GM18868 (cell line): ENCODE measurements at regions not wholly inside any gene's neighbourhood (a gene's known extent, or its start where the extent isn't known, plus 50 kb on each side); places are given as distances from the start of the nearest gene placed in this dataset.
"Not testable (repeated sequence)": the region's sequence is repeated elsewhere in the genome, so short reads cannot be mapped to it uniquely, and the experiment has no call there.

ENCODE experiments used
- ATAC-seq: cut with Tn5 transposase; IDR thresholded peaks from one replicate; pipeline ENCODE4 v1.9.1; 2021; ENCODE audit warnings: mild to moderate bottlenecking, moderate library complexity; ENCODE audit not compliant: unreplicated experiment

DNA sequence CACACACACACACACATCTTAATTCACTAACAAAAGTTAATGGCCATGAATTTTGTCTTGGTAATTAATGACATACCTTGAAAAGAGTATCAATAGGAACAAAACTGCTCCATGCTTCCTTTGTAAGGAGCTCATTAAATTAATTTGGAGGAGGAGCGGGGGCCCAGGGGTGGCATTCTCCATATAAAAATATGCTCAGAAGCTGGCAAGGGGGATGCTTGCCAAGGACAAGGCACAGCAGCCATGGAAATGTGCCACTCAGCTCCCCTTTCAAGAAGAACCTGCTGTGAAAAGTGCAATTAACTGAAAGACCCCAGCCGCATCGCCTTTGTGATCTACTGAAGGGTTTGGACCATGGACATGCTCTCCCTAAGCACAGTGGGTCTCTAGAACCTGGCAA is 385.9 kb upstream of the API5 start:
- no peak for ATAC-seq

DNA sequence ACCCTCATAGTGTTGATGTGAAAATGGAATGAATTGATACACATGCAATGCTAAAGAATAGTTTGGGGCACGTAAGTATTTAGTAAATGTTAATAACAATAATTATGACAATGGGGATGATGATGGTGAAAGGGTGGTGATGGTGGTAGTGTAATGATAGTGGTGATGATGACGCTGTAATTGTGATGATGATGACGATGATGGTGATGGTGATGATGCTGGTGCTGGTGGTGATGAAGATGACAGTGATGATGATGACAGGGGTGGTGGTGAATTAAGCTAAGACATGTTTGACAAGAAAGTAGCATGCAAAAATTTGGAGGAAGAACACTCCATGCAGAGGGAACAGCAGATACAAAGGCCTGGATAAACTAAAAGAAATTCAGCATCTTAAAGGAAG is 364.4 kb upstream of the API5 start:
- no peak for ATAC-seq

DNA sequence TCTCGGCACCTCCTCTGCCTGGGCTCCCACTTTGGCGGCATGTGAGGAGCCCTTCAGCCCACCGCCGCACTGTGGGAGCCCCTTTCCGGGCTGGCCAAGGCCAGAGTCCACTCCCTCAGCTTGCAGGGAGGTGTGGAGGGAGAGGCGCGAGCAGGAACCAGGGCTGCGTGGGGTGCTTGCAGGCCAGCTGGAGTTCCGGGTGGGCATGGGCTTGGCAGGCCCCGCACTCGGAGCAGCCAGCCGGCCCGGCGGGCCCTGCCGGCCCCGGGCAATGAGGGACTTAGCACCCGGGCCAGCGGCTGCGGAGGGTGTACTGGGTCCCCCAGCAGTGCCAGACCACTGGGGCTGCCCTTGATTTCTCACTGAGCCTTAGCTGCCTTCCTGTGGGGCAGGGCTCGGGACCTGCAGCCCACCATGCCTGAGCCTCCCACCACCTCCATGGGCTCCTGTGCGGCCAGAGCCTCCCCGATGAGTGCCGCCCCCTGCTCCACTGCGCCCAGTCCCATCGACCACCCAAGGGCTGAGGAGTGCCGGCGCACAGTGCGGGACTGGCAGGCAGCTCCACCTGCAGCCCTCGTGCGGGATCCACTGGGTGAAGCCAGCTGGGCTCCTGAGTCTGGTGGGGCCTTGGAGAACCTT is 361.9 kb upstream of the API5 start:
- not testable (repeated sequence) for ATAC-seq

DNA sequence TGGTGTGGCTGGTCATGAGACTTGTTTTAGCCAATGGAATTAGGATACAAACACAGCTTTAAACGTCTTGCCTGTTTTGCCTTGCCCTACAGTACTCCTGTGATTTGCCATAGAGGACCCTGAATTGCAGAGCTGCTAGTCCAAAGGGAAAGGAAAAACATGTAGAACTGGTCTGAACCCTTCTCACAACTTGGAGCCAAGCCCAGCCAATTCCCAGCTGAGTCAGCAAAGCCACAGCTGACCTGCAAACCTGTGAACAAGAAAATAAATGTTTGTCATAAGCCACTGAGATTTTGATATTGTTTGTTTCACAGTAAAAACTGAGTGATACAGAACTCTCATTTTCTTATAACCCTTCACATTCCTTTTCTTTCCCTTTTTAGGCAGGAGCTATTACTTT is 360.5 kb upstream of the API5 start:
- no peak for ATAC-seq

DNA sequence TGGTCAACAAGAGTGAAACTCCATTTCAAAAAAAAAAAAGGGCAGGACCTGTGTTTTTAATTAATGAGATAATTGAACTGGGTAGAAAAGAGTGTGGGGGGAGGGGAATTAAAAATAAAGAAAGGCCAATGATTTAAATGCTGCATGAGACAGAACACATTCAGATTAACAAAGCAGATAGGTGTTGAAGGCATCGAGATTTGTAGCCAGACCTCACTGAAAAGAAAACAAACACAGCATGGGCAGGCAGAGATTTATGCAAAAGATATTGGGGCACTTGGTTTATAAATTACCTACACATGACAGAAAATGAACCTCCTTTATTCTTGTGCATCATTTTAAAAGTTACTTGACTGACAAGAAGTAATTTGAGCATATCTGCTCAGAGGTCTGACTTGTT is 354.0 kb upstream of the API5 start:
- ATAC-seq = no peak

DNA sequence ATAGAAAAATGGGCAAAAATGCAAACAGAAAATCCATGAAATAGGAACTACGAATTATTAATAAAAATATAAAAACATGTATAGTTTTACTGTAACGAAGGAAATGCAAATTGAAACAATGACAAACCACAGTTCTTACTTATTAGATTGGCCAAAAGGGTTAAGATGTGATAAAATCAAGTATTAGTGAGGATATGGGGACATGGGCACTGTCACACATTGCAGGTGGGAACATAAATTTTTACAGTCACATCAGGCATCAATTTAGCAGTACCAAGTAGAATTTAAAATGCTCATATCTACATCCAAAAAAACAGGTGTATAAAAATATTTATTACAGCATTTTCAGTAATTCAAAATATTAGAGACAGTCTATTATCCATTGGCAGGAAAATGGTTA is 353.2 kb upstream of the API5 start:
- no peak for ATAC-seq

DNA sequence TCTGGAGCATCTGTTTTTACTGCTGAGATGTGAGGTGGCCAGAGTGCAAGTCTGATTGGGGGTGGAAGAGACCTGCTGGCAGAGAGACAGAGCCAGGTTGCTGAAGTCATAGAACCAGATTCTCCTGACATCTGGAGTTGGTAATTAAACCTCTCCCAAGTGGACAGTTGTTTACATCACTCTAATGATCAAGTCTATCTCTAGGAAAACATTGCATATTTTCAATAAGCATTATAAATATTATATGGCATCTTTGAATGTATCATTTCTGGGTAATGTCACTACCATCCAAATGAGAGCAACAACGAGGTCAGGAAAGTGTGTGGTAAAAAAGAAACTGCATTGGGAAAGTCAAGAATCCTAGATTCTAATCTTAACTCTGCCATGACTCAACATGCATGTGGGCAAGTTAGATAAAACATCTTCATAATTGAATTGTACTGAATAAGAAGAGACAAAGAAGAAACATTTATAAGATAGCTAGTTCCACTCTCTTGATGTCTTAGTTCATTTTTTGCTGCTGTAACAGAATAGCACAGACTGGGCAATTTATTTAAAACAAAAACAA is 351.2 kb upstream of the API5 start:
- ATAC-seq = no peak

DNA sequence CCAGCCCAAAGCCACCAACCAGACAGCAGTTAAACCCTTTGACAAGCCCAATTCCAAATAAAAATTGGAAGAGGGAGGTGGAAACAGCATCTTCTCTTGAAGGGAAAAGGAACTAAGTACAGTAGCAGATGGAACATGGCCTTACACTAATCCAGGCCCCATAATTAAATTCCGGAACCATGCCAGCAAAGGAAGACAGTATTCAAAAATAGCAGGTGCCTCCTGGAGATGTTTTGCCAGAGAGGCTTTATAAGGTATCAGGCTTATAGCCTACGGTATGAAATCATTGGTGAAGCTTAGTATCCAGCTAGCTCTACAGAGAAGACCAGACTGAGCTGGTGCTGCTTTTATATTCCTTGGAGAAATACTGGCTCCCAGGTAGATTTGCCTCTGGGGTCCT is 344.1 kb upstream of the API5 start:
- no peak for ATAC-seq

DNA sequence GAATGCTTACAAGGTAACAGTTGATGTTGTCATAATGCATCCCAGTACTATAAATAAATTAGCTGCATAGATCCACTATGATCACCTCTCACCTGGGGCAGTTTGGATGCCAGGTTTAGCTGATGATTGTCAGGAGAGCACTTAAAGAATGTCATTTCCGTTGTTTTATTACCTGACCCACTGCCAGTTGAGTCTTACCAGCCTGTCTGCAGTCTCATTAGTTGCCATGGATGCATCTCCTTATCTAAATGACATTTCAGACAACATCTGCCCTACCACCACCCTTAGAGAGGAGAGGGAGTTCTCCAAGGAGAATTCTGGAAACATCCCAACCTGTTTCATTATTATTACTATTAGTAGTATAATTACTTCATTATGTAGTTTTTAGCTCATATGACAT is 339.1 kb upstream of the API5 start:
- ATAC-seq = no peak

DNA sequence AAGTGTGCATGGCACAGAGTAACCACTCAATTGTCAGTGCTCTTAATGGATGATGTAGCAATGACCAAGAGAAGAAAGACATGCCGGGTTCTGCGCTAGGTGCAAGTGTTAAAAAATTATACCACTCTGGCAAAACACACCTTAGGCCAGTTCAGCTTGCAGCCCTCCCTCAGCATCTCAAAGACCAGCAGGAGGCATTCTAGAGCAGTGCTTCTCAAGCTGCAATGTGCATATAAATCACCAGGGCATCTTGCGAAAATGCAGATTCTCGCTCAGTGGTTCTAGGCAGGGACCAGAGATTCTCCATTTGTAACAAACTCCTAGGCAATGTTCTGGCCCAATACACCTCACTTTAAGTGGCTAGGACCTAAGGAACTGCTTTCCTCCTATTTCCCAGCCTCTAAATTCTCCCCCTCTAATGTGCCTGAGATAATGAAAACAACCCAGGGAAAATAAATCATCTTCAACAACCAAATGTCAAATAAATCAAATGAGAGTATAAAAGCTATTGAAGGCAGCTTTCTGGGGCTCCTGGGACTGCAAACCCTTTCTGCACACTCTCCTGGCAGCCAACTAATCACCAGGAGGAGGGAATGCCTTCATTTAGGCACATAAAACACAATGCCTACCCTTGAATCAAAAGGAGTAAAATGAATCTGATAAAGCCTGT is 337.2 kb upstream of the API5 start:
- ATAC-seq = no peak

DNA sequence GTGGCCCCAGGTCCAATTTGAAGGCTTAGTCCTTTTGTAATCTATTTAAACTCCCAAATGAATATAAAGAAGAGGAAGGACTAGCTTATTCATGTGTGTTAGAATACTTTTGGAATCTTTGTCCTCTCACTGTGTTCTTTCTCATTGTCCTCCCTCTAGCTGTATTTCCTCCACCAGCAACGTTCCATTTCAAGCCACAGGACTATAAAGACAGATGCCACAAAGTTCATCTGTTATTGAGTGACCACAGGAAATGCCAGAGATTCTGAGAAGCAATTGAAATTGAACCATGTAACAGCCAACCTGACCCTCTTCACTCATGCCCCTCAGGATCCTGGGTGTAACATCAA is 336.6 kb upstream of the API5 start:
- no peak for ATAC-seq

DNA sequence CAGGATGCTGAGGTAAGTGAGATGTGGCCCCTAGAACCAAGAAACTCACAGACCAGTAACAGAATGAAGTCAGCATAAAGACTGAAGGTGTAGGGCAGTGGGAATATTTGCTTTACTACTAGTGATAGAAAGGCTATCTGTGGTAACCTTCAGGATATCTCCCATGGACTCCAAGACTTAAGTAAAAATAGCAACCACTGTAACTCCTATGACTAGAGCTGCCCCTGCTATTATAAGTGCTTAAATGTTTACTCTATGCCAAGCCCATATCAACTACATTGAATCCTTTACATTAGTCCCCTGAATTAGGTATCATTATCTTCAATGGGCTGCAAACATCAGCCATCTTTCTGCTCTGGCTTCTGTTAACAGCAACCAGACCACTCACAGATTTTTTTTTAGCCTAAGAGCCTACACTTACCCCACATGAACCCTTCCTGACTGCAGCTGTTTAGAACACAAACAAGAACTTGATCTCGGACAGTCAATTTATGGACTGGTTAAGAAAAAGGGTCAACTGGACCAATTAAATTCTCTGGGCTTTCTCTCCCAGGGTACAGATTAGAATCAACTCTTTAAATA is 335.1 kb upstream of the API5 start:
- ATAC-seq = no peak

DNA sequence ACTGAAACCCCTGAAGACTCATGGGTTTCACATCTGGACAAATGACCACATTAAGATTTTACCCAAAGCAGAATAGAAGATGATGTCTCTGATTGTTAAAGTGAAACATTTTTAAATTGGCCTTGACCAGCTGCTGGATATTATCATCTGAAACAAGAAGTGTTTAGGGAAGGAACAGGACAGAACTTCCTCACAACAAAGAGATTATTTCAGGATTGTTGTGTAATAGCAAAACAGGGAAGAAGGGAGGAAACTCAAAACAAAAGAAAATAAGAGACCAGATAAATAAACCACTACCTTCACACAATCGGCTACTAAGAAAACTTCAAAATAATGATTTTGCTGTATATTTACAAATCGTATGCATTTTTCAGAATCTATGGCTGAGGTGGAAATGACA is 319.2 kb upstream of the API5 start:
- no peak for ATAC-seq

DNA sequence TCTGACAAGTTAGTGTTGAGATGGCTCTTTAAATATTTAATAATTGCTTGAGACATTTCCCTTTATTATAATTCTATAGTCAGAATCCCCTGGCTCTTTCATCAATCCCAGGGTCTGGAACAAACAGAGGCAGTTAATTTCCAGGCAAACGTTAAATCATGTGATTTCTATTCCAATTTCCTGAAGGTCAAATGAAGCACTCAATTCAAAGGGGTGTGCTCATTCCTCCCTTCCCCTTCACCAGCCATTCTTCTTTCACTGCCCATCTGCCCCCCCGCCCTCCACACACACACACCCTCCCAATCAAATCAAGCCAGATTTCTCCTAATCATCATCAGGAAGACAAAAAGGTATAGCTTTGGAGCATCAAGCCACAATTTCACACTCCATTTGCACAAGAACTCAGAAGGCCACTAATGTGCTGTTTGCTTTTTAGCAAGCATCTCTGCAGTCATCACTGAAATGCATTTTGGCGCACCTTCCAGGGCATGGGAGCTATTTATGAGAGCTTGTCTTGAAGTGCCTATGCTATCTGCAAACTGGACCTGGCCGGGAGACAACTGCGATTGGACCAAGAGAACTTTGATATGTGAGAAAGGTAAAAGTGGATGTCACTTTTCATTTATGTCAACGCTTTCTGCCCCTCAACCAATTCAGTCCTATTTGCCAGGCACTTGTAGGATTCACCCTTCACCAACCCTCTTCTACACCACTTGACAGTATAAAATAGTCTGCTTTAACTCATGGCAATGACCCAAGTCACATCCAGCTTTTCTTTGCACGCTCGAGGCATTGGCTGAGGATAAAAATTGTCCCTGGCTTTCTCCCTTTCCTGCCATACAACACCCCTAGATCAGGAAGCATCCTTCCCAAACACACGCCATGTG is 315.1 kb upstream of the API5 start:
- no peak for ATAC-seq

DNA sequence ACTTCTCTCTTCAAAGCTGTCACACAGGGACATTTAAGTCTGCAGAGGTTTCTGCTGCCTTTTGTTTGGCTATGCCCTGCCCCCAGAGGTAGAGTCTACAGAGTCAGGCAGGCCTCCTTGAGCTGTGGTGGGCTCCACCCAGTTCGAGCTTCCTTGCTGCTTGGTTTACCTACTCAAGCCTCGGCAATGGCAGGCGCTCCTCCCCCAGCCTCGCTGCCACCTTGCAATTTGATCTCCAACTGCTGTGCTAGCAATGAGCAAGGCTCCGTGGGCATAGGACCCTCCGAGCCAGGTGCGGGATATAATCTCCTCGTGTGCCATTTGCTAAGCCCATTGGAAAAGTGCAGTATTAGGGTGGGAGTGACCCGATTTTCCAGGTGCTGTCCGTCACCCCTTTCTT is 306.9 kb upstream of the API5 start:
- ATAC-seq = not testable (repeated sequence)

DNA sequence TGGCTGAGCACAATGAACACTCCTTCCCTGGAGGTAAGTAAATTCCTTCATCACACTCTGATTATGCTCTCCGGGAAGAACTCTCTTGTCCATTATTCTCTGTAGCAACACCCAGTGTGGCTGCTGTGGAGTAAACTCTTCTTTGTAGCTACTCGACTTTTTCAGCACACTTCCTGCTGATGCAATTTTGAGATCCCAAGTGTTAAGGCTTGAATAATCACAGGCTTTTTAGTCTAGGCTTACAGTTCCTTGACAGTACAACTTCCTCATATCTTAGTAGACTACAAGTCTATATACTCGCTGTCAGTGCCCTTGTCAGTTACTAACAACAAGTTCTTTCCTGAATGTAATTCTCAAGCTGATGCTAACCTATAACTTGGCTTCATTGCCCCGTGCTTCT is 301.8 kb upstream of the API5 start:
- no peak for ATAC-seq

DNA sequence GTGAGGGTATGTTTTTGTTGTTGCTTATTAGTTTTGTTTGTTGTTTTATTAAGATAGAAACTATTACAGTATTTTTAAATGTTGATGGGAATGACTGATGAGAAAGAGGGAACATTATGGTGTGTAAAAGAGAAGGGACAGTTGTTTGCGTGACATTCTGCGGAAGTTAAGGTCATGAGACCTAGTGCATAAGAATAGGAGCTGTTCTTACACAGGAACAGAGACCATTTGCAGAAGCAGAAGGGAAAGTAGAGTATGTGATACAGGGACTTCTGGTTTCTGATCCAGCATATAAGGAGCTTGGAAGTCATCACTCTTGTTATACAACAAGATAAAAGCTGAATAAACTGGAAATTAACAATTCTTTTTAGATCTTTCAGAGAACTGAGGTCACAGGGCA is 299.2 kb upstream of the API5 start:
- no peak for ATAC-seq

DNA sequence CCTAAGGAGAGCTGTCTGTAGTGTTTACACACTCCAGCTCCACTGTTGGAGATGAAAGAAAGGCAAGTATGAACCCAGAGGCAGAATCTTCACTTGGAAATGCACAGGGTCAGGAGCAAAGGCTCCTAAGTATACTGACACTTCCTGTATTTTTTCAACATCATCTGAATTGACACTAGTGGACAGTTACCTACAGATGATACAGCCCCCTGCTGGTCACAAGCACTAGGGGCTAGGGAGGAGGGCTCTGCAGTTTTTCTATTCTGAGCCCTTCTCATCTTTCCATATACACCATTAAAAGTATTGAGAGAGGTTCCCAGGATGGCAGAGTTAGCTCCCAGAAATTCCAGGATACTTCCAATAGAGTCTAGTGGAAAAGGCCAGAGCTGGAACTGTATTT is 290.3 kb upstream of the API5 start:
- peak; percentile 86 for ATAC-seq

DNA sequence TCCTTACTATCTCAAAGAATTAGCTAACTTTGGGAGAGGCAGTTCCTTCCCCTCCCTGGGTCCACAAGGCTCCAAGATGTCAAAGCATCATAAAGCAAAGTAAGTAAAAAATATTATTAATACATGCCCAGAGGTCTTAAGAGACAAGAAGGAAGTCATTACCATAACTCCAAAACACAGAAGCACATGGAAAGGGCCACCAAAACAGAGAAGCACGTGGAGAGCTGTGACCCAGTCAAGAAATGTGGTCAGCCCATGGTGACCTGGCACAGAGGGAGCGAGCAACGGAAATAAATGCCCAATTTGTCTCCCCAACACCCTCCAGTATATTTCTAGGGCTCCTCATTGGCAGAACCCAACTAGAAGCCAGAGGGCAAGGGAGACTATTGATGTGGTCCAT is 277.5 kb upstream of the API5 start:
- ATAC-seq = no peak

DNA sequence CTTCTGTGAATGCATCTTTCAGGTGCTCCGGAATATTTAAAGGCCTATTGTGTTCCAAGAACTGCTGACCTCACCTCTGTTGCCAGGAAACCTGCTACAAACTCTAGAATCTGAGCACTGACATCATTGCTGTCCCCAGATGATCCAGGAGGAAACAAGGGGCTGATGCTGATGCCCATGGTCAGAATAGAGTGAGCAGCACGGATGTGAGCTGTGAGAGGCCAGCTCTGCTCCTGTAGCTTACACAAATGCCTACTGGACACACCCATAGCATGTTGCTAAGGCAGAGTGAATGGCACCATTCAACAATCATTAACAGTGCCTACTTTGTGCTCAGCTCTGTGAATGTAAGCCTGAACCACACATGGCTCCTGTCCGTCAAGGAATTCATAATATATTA is 276.7 kb upstream of the API5 start:
- no peak for ATAC-seq

DNA sequence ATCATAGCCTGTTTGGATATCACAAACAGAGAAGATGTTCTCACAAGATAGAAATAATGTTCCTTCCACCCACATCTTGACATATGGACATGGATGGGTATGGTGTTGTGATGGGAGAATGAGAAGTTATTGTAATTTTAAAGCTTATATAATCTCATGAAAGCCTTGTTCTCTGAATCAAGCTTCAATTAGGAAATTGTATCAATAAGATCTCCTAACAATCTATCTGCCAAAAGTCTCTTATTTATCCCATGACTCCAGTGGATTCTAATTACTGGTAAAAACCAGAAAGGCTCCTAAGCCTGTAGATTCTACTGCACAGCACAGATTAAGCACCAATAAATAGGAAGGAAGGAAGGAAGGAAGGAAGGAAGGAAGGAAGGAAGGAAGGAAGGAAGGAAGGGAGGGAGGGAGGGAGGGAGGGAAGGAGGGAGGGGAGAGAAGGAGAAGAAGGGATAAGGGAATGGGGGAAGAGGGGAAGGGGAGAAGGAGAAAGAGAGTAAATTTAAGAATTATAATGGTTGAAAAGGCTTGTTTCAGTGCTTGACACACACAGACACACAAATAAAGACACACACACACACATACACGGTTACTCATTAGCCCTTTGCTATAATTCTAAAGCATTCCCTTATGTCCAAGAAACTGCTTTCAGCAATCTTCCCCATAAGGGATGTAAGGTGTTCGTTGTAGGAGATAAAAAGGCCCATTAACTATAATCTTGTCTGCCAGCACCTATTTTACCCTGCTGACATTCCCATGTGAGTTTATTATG is 258.0 kb upstream of the API5 start:
- no peak for ATAC-seq
